ENCODE measurements at regions not wholly inside any gene's neighbourhood (a gene's known extent, or its start where the extent isn't known, plus 50 kb on each side); places are given as distances from the start of the nearest gene placed in this dataset.

DNA sequence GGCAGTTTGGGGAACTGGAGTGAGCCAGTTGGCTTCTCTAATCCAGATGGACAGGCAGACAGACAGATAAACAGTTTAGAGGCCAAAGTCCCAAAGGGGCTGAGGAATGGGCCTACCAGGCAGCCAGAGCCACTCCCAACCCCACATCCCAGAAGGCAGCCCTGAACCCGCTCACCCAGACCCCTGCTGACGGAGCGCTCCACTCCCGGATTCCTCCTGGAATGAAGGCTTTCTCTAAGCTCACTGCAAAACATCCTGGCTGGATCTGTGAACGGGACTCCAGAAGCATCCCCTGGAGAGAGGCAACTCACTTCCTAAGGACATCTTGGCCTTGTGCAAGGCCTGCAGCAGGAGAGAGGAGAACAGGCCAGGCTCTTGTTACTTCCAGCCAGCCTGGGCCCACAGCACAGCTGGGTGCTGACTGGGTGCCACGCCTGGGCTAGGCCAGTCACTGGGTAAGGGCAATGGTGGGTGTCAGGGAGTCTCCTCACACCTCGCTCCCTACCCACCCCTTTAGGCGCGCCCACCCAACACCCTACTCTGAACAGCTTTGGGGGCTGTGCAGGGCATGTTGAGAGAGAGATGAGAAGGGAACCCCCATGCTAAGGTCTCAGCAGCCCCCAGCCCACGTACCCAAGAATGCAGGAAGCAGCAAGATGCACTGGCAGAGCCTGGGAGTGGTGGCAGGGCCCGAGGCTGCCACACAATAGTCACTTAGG, 168.6 kb upstream of the ZMIZ1 start:
- WGBS, 2 donors, result 81 to 94% methylated on average over 11 of the region's 11 CpGs
- Histone ChIP-seq H3K4me1 (peaks cover 0 to 8% of the 10 kb centered on the region in 2 donors), H3K9me3 (no peaks in the 10 kb centered on the region), H3K27me3 (no peaks in the 10 kb centered on the region), H3K27ac (no peak overlapping the region), H3K36me3 (no peaks in the 10 kb centered on the region), H3K4me3 (replicated peaks in 1 of 3) (no peak overlapping the region)
- TF ChIP-seq, protein P1, sequence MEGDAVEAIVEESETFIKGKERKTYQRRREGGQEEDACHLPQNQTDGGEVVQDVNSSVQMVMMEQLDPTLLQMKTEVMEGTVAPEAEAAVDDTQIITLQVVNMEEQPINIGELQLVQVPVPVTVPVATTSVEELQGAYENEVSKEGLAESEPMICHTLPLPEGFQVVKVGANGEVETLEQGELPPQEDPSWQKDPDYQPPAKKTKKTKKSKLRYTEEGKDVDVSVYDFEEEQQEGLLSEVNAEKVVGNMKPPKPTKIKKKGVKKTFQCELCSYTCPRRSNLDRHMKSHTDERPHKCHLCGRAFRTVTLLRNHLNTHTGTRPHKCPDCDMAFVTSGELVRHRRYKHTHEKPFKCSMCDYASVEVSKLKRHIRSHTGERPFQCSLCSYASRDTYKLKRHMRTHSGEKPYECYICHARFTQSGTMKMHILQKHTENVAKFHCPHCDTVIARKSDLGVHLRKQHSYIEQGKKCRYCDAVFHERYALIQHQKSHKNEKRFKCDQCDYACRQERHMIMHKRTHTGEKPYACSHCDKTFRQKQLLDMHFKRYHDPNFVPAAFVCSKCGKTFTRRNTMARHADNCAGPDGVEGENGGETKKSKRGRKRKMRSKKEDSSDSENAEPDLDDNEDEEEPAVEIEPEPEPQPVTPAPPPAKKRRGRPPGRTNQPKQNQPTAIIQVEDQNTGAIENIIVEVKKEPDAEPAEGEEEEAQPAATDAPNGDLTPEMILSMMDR (IDR thresholded peaks at IDR 0.05), result no peak
- TF ChIP-seq POLR2A (IDR thresholded peaks at IDR 0.05), result no peak
- no peak for DNase-seq
- intact Hi-C loops (cut with DNase I), result loop anchor here (10.0 kb wide), 1 partner anchor 265 kb away; no protein-coding TSS in a partner anchor

DNA sequence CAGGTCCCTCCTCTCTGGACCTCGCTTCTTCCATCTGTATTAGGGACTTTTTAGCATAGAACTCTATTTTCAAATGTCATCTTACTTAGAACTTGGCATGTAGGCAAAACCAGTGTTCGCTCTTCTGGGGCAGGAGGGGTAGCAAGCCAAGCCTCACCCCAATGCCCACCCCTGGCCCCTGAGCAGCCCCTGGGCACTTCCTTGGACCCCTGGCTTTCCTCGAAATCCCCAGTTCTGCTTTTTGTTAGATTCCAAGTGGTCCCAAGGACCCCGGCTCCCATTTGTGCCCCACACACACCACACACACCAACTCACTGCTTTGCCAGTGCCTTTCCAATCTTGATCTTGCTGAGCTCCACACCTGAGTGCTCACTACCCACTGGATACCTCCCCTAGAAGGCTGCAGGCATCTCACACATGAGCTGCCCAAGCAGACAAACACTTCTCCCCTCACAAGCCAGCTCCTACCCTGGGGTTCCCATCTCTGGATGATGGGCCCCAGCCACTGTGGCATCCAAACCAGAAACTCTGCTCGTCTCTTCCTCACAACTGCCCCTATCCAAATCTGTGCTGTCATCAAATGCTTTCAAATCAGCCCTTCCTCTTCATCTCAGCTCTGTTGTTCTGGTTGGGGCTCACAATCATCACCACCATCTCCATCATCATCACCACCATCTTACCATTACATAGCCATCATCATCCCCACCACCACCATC, 167.9 kb upstream of the ZMIZ1 start:
- intact Hi-C loops (cut with DNase I), result loop anchor here (10.0 kb wide), 1 partner anchor 266 kb away; no protein-coding TSS in a partner anchor
- DNase-seq, result no peak
- no peaks in the 10 kb centered on the region for H3K36me3 ChIP-seq
- H3K4me3 ChIP-seq (replicated peaks in 1 of 3), result no peak overlapping the region
- no peaks in the 10 kb centered on the region for H3K9me3 ChIP-seq
- H3K27ac ChIP-seq, result no peak overlapping the region
- H3K27me3 ChIP-seq, result no peaks in the 10 kb centered on the region
- TF ChIP-seq, protein P1 (IDR thresholded peaks at IDR 0.05), result no peak
- no peak for TF ChIP-seq POLR2A (IDR thresholded peaks at IDR 0.05)
- H3K4me1 ChIP-seq, result peaks cover 0 to 7% of the 10 kb centered on the region in 2 donors
- 97 to 98% methylated on average over 5 of the region's 5 CpGs for WGBS, 2 donors

DNA sequence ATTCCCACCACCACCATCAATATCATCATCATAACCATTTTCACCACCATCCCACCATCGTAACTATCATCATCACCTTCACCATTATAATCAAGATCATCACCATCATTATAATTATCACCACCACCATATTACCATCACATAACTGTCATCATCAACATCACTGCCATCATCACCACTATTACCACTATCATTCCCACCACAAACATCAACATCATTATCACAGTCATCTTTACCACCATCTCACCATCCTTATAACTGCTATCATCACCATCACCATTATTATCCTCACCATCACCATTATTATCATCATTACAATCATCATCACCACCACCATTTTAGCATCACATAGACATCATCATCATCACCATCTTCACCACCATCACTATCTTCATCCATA, 167.1 kb upstream of the ZMIZ1 start:
- Histone ChIP-seq H3K36me3 (no peaks in the 10 kb centered on the region), H3K9me3 (no peaks in the 10 kb centered on the region), H3K27ac (no peak overlapping the region), H3K27me3 (no peaks in the 10 kb centered on the region), H3K4me3 (replicated peaks in 1 of 3) (no peak overlapping the region), H3K4me1 (no peaks in the 10 kb centered on the region)
- no peak for DNase-seq
- TF ChIP-seq, protein P1 (IDR thresholded peaks at IDR 0.05), result no peak
- TF ChIP-seq POLR2A (IDR thresholded peaks at IDR 0.05), result no peak
- WGBS, 2 donors, result 95 to 99% methylated on average over 1 of the region's 1 CpG
- intact Hi-C loops (cut with DNase I), result loop anchor here (10.0 kb wide), 1 partner anchor 267 kb away; no protein-coding TSS in a partner anchor

DNA sequence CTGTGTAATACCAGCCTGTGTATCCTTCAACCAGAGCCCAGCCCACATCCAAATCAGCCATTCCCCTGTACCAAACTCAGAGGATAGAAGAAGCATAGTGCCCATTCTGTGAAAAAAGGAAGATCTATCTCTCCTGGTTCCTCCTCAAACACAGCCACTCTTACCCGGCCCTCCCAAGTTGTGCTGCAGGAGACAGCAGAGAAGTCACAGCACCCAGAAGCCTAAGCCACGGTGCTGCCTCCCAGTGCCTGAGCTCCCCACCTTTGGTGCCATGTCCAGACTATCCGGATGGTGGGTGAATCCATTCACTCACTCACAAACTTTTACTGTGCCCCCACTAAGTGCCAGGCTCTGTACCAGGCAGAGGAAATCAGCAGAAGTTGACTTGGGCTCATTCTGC, 166.0 kb upstream of the ZMIZ1 start:
- WGBS, 2 donors, result 92 to 95% methylated on average over 3 of the region's 3 CpGs
- DNase-seq, result no peak
- Histone ChIP-seq H3K27me3 (no peaks in the 10 kb centered on the region), H3K36me3 (no peaks in the 10 kb centered on the region), H3K27ac (no peak overlapping the region), H3K4me3 (replicated peaks in 1 of 3) (no peak overlapping the region), H3K9me3 (no peaks in the 10 kb centered on the region), H3K4me1 (no peaks in the 10 kb centered on the region)
- no peak for TF ChIP-seq POLR2A (IDR thresholded peaks at IDR 0.05)
- intact Hi-C loops (cut with DNase I), result loop anchor here (10.0 kb wide), 1 partner anchor 268 kb away; no protein-coding TSS in a partner anchor

DNA sequence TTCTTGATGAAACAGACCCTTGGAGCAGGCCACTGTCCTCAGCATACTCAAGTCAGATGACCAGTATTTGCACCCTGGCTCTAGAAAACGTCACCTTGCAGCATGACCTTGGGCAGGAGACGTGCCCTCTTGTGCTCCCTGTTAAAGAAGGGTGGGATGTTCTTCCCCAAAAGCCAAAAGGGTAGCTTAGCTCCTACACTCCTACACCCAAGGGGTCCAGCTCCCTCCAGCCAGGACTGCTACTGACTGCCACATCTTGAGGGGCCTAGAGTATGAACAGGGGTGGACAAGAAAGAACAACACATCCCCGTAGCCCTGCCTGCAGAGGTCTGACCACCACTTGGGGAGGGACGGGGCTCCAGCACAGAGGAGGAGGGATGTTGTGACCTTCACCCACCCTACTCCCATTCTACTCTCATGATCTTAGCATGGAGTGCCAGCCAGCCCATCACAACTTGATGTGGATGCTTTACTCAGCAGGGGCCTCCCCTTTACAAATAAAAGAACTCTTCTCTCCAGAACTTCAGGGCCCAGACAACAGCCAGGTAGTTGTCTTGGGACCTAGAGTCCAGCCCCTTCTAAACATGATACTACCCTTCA, 165.3 kb upstream of the ZMIZ1 start:
- TF ChIP-seq, protein P1 (IDR thresholded peaks at IDR 0.05), result no peak
- TF ChIP-seq POLR2A (IDR thresholded peaks at IDR 0.05), result no peak
- no peak overlapping the region for H3K4me3 ChIP-seq (replicated peaks in 1 of 3)
- H3K4me1 ChIP-seq, result no peaks in the 10 kb centered on the region
- no peak for DNase-seq
- 92 to 100% methylated on average over 3 to 4 of the region's 4 CpGs for WGBS, 2 donors
- intact Hi-C loops (cut with DNase I), result loop anchor here (10.0 kb wide), 1 partner anchor 269 kb away; no protein-coding TSS in a partner anchor
- no peak overlapping the region for H3K27ac ChIP-seq
- H3K27me3 ChIP-seq, result no peaks in the 10 kb centered on the region
- no peaks in the 10 kb centered on the region for H3K9me3 ChIP-seq
- no peaks in the 10 kb centered on the region for H3K36me3 ChIP-seq

All from thyroid gland (tissue), 4 donors.